OCI-LY7 (cell line): ENCODE measurements at regions not wholly inside any gene's neighbourhood (a gene's known extent, or its start where the extent isn't known, plus 50 kb on each side); places are given as distances from the start of the nearest gene placed in this dataset.

Source experiments
- BruUV-seq: library from RNA; stranded (reverse); fragments of 400-500 nt; replicated peaks from 2 replicates; lab custom pipeline; 2021; lab: Mats Ljungman, UMichigan
- CTCF ChIA-PET: fragments of 300-600 bp; sonication (Branson Sonifier 250); formaldehyde crosslinking; loops from one replicate; lab custom pipeline; 2022; ENCODE audit warnings: antibody characterized with exemption; ENCODE audit not compliant: unreplicated experiment; lab: Charles Lee
- POLR2A ChIA-PET: fragments of 300-600 bp; sonication (Branson Sonifier 250); formaldehyde crosslinking; loops from one replicate; lab custom pipeline; 2022; ENCODE audit warnings: antibody characterized with exemption; lab: Charles Lee
- DNase-seq: peaks from one replicate; pipeline ENCODE4 v3.0.0-alpha.2; 2015; ENCODE audit warnings: low spot score
- H2AFZ ChIP-seq: fragments of 200-600 bp; sonication (generic), shearing (Covaris generic); 2 replicates; pipeline ENCODE4 v1.6.1; 2014; ENCODE audit warnings: mild to moderate bottlenecking, antibody characterized with exemption, low read length, moderate library complexity
- H3K27ac ChIP-seq: fragments of 200-600 bp; sonication (generic); 2 replicates; pipeline ENCODE4 v1.5.1; 2014; ENCODE audit warnings: mixed run types, low read depth, mild to moderate bottlenecking, moderate library complexity, low read length, inconsistent platforms; ENCODE audit not compliant: poor library complexity, severe bottlenecking
- H3K36me3 ChIP-seq: fragments of 200-600 bp; sonication (generic); 2 replicates; pipeline ENCODE4 v1.6.1; 2014; ENCODE audit warnings: mild to moderate bottlenecking, antibody characterized with exemption, low read length, moderate library complexity, mixed read lengths; ENCODE audit not compliant: insufficient read depth
- H3K4me1 ChIP-seq: fragments of 200-600 bp; sonication (generic); 2 replicates; pipeline ENCODE4 v1.5.1; 2014; ENCODE audit warnings: mild to moderate bottlenecking, low read length; ENCODE audit not compliant: insufficient read depth, poor library complexity, severe bottlenecking
- H3K4me2 ChIP-seq: fragments of 200-600 bp; sonication (generic); 2 replicates; pipeline ENCODE4 v1.6.1; 2014; ENCODE audit warnings: mild to moderate bottlenecking, low read length
- H3K4me3 ChIP-seq: fragments of 200-600 bp; sonication (generic); 2 replicates; pipeline ENCODE4 v1.5.1; 2014; ENCODE audit warnings: mild to moderate bottlenecking, low read depth, low read length; ENCODE audit not compliant: poor library complexity, severe bottlenecking
- H3K79me2 ChIP-seq: fragments of 200-600 bp; sonication (generic); 2 replicates; pipeline ENCODE4 v1.6.1; 2016; ENCODE audit warnings: low read depth, mild to moderate bottlenecking, low read length, moderate library complexity, mixed read lengths; ENCODE audit not compliant: insufficient read depth
- H3K9me2 ChIP-seq: fragments of 200-600 bp; sonication (generic); 2 replicates; pipeline ENCODE4 v1.6.1; 2016; ENCODE audit warnings: mild to moderate bottlenecking, low read length, mixed read lengths; ENCODE audit not compliant: insufficient read depth
- H3K9me3 ChIP-seq: fragments of 200-600 bp; sonication (generic); 2 replicates; pipeline ENCODE4 v1.6.1; 2014; ENCODE audit warnings: mild to moderate bottlenecking, mixed run types, low read length, mixed read lengths
- H4K20me1 ChIP-seq: fragments of 200-600 bp; sonication (generic); 2 replicates; pipeline ENCODE4 v1.6.1; 2014; ENCODE audit warnings: mild to moderate bottlenecking, antibody characterized with exemption, low read length, moderate library complexity, mixed read lengths; ENCODE audit not compliant: insufficient read depth
- EZH2phosphoT487 ChIP-seq: fragments of 200-600 bp; sonication (generic); IDR thresholded peaks from 2 replicates; pipeline ENCODE4 v1.6.1; 2018; ENCODE audit warnings: low read depth, borderline replicate concordance, mild to moderate bottlenecking, mixed run types, antibody characterized with exemption, low read length, moderate library complexity, mixed read lengths
- intact Hi-C: fragments of 100-400 bp; cut with micrococcal nuclease; formaldehyde crosslinking; loops from one replicate; pipeline ENCODE4 v1.10.0; 2022; ENCODE audit not compliant: unreplicated experiment
- TF ChIP-seq, protein P1 (sequence below): fragments of 200-600 bp; sonication (generic); conservative IDR thresholded peaks from 2 replicates; pipeline ENCODE4 v1.5.1; 2014; ENCODE audit warnings: mild to moderate bottlenecking, antibody characterized with exemption, low read length, moderate library complexity, mixed read lengths

DNA sequence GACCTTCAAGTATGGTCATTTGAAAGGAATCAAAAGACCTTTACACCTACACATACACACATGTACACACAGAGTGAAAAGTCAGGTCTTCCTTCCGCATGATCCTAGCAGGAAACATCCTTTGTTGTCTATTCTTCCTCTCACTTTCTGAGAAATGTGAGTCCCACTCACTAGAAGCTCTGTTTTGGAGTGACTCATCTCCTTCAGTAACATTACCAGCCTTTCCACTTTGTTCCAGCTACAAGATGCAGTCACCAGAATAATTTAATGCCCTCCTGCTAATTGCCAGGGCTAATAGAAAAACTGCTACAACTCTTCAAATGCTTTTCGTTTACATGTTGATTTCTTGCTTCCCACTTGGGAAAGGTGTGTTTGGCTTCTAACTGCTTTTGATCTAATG is 417.3 kb downstream of the RASEF start:
- POLR2A ChIA-PET: no interaction called here
- Histone ChIP-seq H3K79me2 (no peaks in the 10 kb centered on the region), H3K9me3 (no peaks in the 10 kb centered on the region), H2AFZ (no peak overlapping the region), H4K20me1 (no peaks in the 10 kb centered on the region), H3K9me2 (no peaks in the 10 kb centered on the region), H3K27ac (no peak overlapping the region), H3K36me3 (no peaks in the 10 kb centered on the region), H3K4me1 (no peaks in the 10 kb centered on the region), H3K4me3 (no peak overlapping the region), H3K4me2 (no peak overlapping the region)
- TF ChIP-seq, protein P1, sequence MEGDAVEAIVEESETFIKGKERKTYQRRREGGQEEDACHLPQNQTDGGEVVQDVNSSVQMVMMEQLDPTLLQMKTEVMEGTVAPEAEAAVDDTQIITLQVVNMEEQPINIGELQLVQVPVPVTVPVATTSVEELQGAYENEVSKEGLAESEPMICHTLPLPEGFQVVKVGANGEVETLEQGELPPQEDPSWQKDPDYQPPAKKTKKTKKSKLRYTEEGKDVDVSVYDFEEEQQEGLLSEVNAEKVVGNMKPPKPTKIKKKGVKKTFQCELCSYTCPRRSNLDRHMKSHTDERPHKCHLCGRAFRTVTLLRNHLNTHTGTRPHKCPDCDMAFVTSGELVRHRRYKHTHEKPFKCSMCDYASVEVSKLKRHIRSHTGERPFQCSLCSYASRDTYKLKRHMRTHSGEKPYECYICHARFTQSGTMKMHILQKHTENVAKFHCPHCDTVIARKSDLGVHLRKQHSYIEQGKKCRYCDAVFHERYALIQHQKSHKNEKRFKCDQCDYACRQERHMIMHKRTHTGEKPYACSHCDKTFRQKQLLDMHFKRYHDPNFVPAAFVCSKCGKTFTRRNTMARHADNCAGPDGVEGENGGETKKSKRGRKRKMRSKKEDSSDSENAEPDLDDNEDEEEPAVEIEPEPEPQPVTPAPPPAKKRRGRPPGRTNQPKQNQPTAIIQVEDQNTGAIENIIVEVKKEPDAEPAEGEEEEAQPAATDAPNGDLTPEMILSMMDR: no peak
- TF ChIP-seq EZH2phosphoT487: no peak
- no peak for DNase-seq
- CTCF ChIA-PET: no interaction called here
- intact Hi-C loops: no loop called here
- BruUV-seq: no TSS peak

DNA sequence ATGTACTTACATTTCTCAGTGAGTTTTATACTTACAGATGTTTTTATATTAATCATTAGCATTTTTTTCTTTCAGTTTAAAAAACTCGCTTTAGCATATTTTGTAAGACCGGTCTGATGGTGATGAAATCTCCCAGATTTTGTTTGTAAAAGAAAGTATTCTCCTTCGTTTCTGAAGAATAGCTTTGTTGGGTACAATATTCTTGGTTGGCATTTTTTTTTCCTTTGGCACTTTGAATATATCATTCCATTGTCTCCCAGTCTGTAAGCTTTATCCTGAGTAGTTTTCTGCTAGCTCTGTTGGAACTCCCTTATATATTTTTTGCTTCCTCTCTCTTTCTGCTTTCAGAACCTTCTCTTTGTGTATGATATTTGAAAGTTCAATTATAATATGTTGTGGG is 412.6 kb downstream of the RASEF start:
- Histone ChIP-seq H3K4me3 (no peak overlapping the region), H2AFZ (no peak overlapping the region), H3K79me2 (no peaks in the 10 kb centered on the region), H3K9me2 (no peaks in the 10 kb centered on the region), H4K20me1 (no peaks in the 10 kb centered on the region), H3K4me2 (no peak overlapping the region), H3K9me3 (no peaks in the 10 kb centered on the region), H3K4me1 (no peaks in the 10 kb centered on the region), H3K27ac (no peak overlapping the region), H3K36me3 (no peaks in the 10 kb centered on the region)
- TF ChIP-seq EZH2phosphoT487: no peak
- TF ChIP-seq, protein P1: no peak
- no peak for DNase-seq
- intact Hi-C loops: no loop called here
- CTCF ChIA-PET: no interaction called here
- POLR2A ChIA-PET: no interaction called here
- no TSS peak for BruUV-seq

DNA sequence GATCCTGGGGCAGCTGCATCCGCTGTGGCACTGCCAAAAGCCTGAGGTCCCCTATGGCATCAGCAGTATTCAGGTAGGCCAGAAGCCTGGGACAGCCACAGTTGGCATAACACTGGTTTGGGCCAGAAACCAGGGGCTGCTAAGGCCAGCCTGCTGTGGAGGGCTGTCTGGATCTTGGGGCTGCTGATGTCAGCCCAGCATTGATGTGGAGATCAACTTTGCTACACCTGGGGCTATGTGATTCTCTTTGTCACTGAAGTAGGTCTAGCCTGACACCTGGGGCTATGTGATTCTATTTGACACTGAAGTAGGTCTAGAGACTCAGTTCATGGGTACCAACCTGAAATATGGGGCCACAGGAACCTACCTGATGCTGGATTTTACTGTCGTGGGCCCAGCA is 411.5 kb downstream of the RASEF start:
- H3K4me1 ChIP-seq: no peaks in the 10 kb centered on the region
- H2AFZ ChIP-seq: no peak overlapping the region
- ChIA-PET POLR2A (interaction anchor here (0.6 kb wide), 1 partner anchor 53 kb away, joined by 3 read pairs; no protein-coding TSS in a partner anchor), CTCF (no interaction called here)
- no peaks in the 10 kb centered on the region for H3K9me2 ChIP-seq
- no peak overlapping the region for H3K4me2 ChIP-seq
- TF ChIP-seq, protein P1: no peak
- TF ChIP-seq EZH2phosphoT487: no peak
- no peaks in the 10 kb centered on the region for H3K79me2 ChIP-seq
- no peak overlapping the region for H3K27ac ChIP-seq
- no peaks in the 10 kb centered on the region for H4K20me1 ChIP-seq
- DNase-seq: no peak
- H3K36me3 ChIP-seq: no peaks in the 10 kb centered on the region
- H3K4me3 ChIP-seq: no peak overlapping the region
- no TSS peak for BruUV-seq
- H3K9me3 ChIP-seq: no peaks in the 10 kb centered on the region
- intact Hi-C loops: no loop called here
